IMR-90 (cell line): ENCODE measurements at regions not wholly inside any gene's neighbourhood (a gene's known extent, or its start where the extent isn't known, plus 50 kb on each side); places are given as distances from the start of the nearest gene placed in this dataset.

ENCODE experiments used
- ATAC-seq: fragments of 200-7000 bp; cut with Tn5 transposase; 2 replicates; pipeline ENCODE4 v1.9.1; 2020; ENCODE audit warnings: low read depth, mild to moderate bottlenecking, moderate library complexity
- BruUV-seq: library from RNA; stranded (reverse); fragments of 400-500 nt; replicated peaks from 2 replicates; lab custom pipeline; 2021; lab: Mats Ljungman, UMichigan
- CTCF ChIA-PET: fragments of 300-600 bp; formaldehyde crosslinking; extraction: SDS; loops from one replicate; lab custom pipeline; 2021; ENCODE audit warnings: antibody characterized with exemption; lab: Yijun Ruan, JAX
- POLR2A ChIA-PET: fragments of 300-600 bp; sonication (Branson Sonifier 250); formaldehyde crosslinking; loops from one replicate; lab custom pipeline; 2022; ENCODE audit warnings: antibody characterized with exemption; ENCODE audit not compliant: unreplicated experiment; lab: Charles Lee
- DNase-seq: peaks from one replicate; pipeline ENCODE4 v3.0.0; 2013
- H2AFZ ChIP-seq: replicated peaks from 2 replicates; pipeline ENCODE3; 2013; ENCODE audit warnings: low read length, mild to moderate bottlenecking; ENCODE audit not compliant: poor library complexity
- H2AK5ac ChIP-seq: 2 replicates; pipeline ENCODE4 v1.6.1; 2013; ENCODE audit warnings: low read depth, low read length, inconsistent platforms
- H2AK9ac ChIP-seq: replicated peaks from 2 replicates; pipeline ENCODE3; 2013; ENCODE audit warnings: mild to moderate bottlenecking, low read depth, low read length, moderate library complexity; ENCODE audit not compliant: poor library complexity
- H2BK120ac ChIP-seq: 2 replicates; pipeline ENCODE4 v1.6.1; 2013; ENCODE audit warnings: low read depth, low read length, inconsistent platforms
- H2BK15ac ChIP-seq: 3 replicates; pipeline ENCODE4 v1.6.1; 2013; ENCODE audit warnings: low read depth, low read length, inconsistent platforms
- H2BK20ac ChIP-seq: 2 replicates; pipeline ENCODE4 v1.6.1; 2013; ENCODE audit warnings: low read depth, mild to moderate bottlenecking, inconsistent platforms, low read length, moderate library complexity
- H2BK5ac ChIP-seq: 2 replicates; pipeline ENCODE4 v1.6.1; 2013; ENCODE audit warnings: mild to moderate bottlenecking, low read depth, low read length, inconsistent platforms; ENCODE audit not compliant: poor library complexity, severe bottlenecking
- H3K14ac ChIP-seq: replicated peaks from 2 replicates; pipeline ENCODE4 v1.6.1; 2013; ENCODE audit warnings: low read depth, low read length, inconsistent platforms
- H3K18ac ChIP-seq: 2 replicates; pipeline ENCODE4 v1.6.1; 2013; ENCODE audit warnings: low read depth, low read length, control low read depth
- H3K23ac ChIP-seq: 2 replicates; pipeline ENCODE4 v1.6.1; 2013; ENCODE audit warnings: low read depth, low read length, inconsistent platforms
- H3K27ac ChIP-seq: 2 replicates; pipeline ENCODE4 v1.5.1; 2013; ENCODE audit warnings: mild to moderate bottlenecking, control low read depth, low read length; ENCODE audit not compliant: insufficient read depth
- H3K27me3 ChIP-seq: 2 replicates; pipeline ENCODE4 v1.6.1; 2013; ENCODE audit warnings: low read length; ENCODE audit not compliant: control insufficient read depth, insufficient read depth
- H3K36me3 ChIP-seq: 2 replicates; pipeline ENCODE4 v1.6.1; 2013; ENCODE audit warnings: low read length, mixed read lengths; ENCODE audit not compliant: control insufficient read depth, insufficient read depth
- H3K4ac ChIP-seq: 2 replicates; pipeline ENCODE4 v1.6.1; 2013; ENCODE audit warnings: low read depth, low read length, inconsistent platforms
- H3K4me1 ChIP-seq: 2 replicates; pipeline ENCODE4 v1.6.1; 2013; ENCODE audit warnings: low read length, mixed read lengths; ENCODE audit not compliant: control insufficient read depth, insufficient read depth
- H3K4me2 ChIP-seq: 2 replicates; pipeline ENCODE4 v1.6.1; 2013; ENCODE audit warnings: low read depth, mild to moderate bottlenecking, control low read depth, low read length, moderate library complexity
- H3K4me3 ChIP-seq: 2 replicates; pipeline ENCODE4 v1.5.1; 2013; ENCODE audit warnings: low read depth, mild to moderate bottlenecking, control low read depth, low read length, moderate library complexity; ENCODE audit not compliant: insufficient read depth
- H3K56ac ChIP-seq: 2 replicates; pipeline ENCODE4 v1.6.1; 2013; ENCODE audit warnings: low read length, inconsistent platforms; ENCODE audit not compliant: insufficient read depth; ENCODE audit errors: extremely low read depth
- H3K79me1 ChIP-seq, 2 experiments: 2 replicates each; pipeline ENCODE4 v1.6.1; 2013; ENCODE audit warnings: low read length in 2 of 2, inconsistent platforms in 1 of 2, low read depth in 1 of 2
- H3K9ac ChIP-seq: 2 replicates; pipeline ENCODE4 v1.6.1; 2013; ENCODE audit warnings: low read depth, low read length, control low read depth
- H3K9me1 ChIP-seq: 2 replicates; pipeline ENCODE4 v1.6.1; 2013; ENCODE audit warnings: low read length, inconsistent platforms; ENCODE audit not compliant: insufficient read depth
- H3K9me3 ChIP-seq: 2 replicates; pipeline ENCODE4 v1.6.1; 2013; ENCODE audit warnings: low read length; ENCODE audit not compliant: control insufficient read depth, insufficient read depth
- H4K20me1 ChIP-seq: 2 replicates; pipeline ENCODE4 v1.6.1; 2013; ENCODE audit warnings: low read length, inconsistent platforms; ENCODE audit not compliant: insufficient read depth
- H4K5ac ChIP-seq: 2 replicates; pipeline ENCODE4 v1.6.1; 2013; ENCODE audit warnings: mild to moderate bottlenecking, low read depth, low read length, control low read depth
- H4K8ac ChIP-seq, 2 experiments: 2 replicates each; pipeline ENCODE4 v1.6.1; 2013; ENCODE audit warnings: low read depth in 2 of 2, low read length in 2 of 2, control low read depth in 1 of 2, inconsistent platforms in 1 of 2
- H4K91ac ChIP-seq: 2 replicates; pipeline ENCODE4 v1.6.1; 2013; ENCODE audit warnings: low read depth, low read length, inconsistent platforms; ENCODE audit not compliant: insufficient read depth
- BHLHE40 ChIP-seq: fragments of 150-350 bp; IDR thresholded peaks from 2 replicates; pipeline ENCODE4 v1.6.1; 2016; ENCODE audit warnings: mild to moderate bottlenecking, low read depth, low read length
- CEBPB ChIP-seq: IDR thresholded peaks from 2 replicates; pipeline ENCODE4 v1.6.1; 2012; ENCODE audit warnings: low read depth, low read length, improper control_type of control experiment
- CHD1 ChIP-seq: IDR thresholded peaks from 2 replicates; pipeline ENCODE4 v1.6.1; 2012; ENCODE audit warnings: low read depth, low read length, improper control_type of control experiment
- CTCF ChIP-seq: conservative IDR thresholded peaks from 2 replicates; pipeline ENCODE4 v1.5.1; 2012; ENCODE audit warnings: mild to moderate bottlenecking, low read depth, low read length, improper control_type of control experiment
- MAFK ChIP-seq: IDR thresholded peaks from 2 replicates; pipeline ENCODE4 v1.6.1; 2012; ENCODE audit warnings: low read depth, low read length, improper control_type of control experiment
- MAZ ChIP-seq: IDR thresholded peaks from 2 replicates; pipeline ENCODE4 v1.6.1; 2012; ENCODE audit warnings: low read depth, mild to moderate bottlenecking, low read length, improper control_type of control experiment, moderate library complexity, borderline replicate concordance
- MXI1 ChIP-seq: IDR thresholded peaks from 2 replicates; pipeline ENCODE4 v1.6.1; 2012; ENCODE audit warnings: low read depth, mild to moderate bottlenecking, low read length, moderate library complexity, borderline replicate concordance
- NFE2L2 ChIP-seq: fragments of 150-350 bp; IDR thresholded peaks from 2 replicates; pipeline ENCODE4 v1.6.1; 2016; ENCODE audit warnings: low read depth, mild to moderate bottlenecking, low read length
- POLR2A ChIP-seq: IDR thresholded peaks from 2 replicates; pipeline ENCODE4 v1.6.1; 2012; ENCODE audit warnings: mild to moderate bottlenecking, low read depth, low read length
- RAD21 ChIP-seq: IDR thresholded peaks from 2 replicates; pipeline ENCODE4 v1.6.1; 2012; ENCODE audit warnings: low read length, improper control_type of control experiment
- RCOR1 ChIP-seq: IDR thresholded peaks from 2 replicates; pipeline ENCODE4 v1.6.1; 2012; ENCODE audit warnings: mild to moderate bottlenecking, low read length, improper control_type of control experiment; ENCODE audit not compliant: insufficient replicate concordance
- RFX5 ChIP-seq: IDR thresholded peaks from 2 replicates; pipeline ENCODE4 v1.8.0; 2012; ENCODE audit warnings: low read depth, mild to moderate bottlenecking, low read length, moderate library complexity
- SMC3 ChIP-seq: fragments of 150-350 bp; IDR thresholded peaks from 2 replicates; pipeline ENCODE4 v1.6.1; 2016; ENCODE audit warnings: low read depth, mild to moderate bottlenecking, antibody characterized with exemption, low read length, moderate library complexity
- WGBS, 2 experiments: methylation state at CpG; one replicate each; pipeline versions ENCODE4 v1.1.5 to v1.1.7; 2013; ENCODE audit warnings: missing lambda C conversion rate in 2 of 2; ENCODE audit not compliant: insufficient read length in 1 of 2; ENCODE audit errors: extremely low coverage in 2 of 2; 5-methylcytosine and 5-hydroxymethylcytosine counted together
- dilution Hi-C: fragments of 300-500 bp; cut with HindIII; formaldehyde crosslinking; loops from one replicate; pipeline ENCODE4 v1.14.3; 2018; ENCODE audit warnings: low sequenced_read_pairs; ENCODE audit not compliant: unreplicated experiment
- in situ Hi-C: fragments of 300-500 bp; cut with MboI; formaldehyde crosslinking; loops from 3 replicates; pipeline ENCODE4 v1.14.3; 2019; ENCODE audit warnings: low sequenced_read_pairs, inconsistent platforms, mixed read lengths
- intact Hi-C: fragments of 100-400 bp; cut with micrococcal nuclease; formaldehyde crosslinking; loops from 2 replicates; pipeline ENCODE4 v1.10.0; 2022
- TF ChIP-seq, protein P1 (sequence below): fragments of 150-350 bp; IDR thresholded peaks from 2 replicates; pipeline ENCODE4 v1.6.1; 2017; ENCODE audit warnings: mild to moderate bottlenecking, antibody characterized with exemption, low read length, low read depth

DNA sequence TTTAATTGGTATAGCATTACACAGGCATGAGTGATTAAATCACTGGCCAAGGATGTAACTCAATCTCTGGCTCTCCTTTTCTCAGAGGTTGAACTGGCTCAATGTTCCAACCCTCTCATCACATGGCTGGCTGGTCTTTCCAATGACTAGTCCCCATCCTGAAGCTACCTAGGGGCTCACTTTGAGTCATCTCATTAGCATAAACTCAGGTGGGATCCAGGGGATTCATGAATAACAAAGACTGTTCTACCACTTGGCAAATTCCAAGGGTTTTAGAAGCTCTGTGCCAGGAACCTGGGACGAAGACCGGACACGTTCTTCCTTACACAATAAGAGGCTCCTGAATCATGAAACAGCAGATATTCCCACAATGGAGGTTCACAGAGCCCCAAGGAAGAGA, 145.0 kb upstream of the SPATS2L start (continued):
- no peak for TF ChIP-seq CHD1
- no peak for TF ChIP-seq MAZ
- no peak for TF ChIP-seq MXI1
- TF ChIP-seq RCOR1 = no peak
- TF ChIP-seq MAFK = no peak

DNA sequence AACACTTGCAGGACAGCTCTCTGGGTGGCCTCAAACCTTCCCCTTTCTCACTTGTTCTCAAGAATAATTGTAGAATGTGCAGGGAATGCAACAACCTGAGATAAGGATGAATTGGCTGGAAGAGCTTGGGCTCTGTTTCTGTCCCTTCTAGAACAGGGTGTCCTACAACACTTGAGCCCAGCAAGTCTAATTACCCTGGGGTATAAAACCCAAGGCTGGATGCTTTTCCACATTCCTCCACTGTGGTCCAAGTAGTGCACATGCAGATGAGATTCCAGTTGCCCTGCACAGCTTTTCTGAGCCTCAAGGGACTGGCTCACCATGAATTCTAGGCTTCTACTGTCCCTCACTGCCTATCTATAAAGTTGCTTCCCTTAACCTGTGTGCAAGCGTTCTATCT, 140.8 kb upstream of the SPATS2L start:
- H3K9me1 ChIP-seq = no peaks in the 10 kb centered on the region; the same call in 1 of the 2 replicates
- no peak overlapping the region for H4K5ac ChIP-seq
- DNase-seq (no peak), ATAC-seq (no peak)
- H4K8ac ChIP-seq = no peak overlapping the region
- intact Hi-C loops = no loop called here
- no peak overlapping the region for H2AK5ac ChIP-seq
- H3K9ac ChIP-seq = no peak overlapping the region
- H3K4ac ChIP-seq = no peak overlapping the region
- in situ Hi-C loops = no loop called here
- no peak overlapping the region for H3K18ac ChIP-seq
- no peak overlapping the region for H3K23ac ChIP-seq
- H2BK15ac ChIP-seq = no peak overlapping the region
- H2AFZ ChIP-seq = no peak overlapping the region
- no peak overlapping the region for H3K4me2 ChIP-seq
- no peaks in the 10 kb centered on the region for H3K4me1 ChIP-seq
- H2BK5ac ChIP-seq = no peak overlapping the region
- H3K36me3 ChIP-seq = no peaks in the 10 kb centered on the region
- BruUV-seq = no TSS peak
- no peak overlapping the region for H3K27ac ChIP-seq
- dilution Hi-C loops = no loop called here
- H4K20me1 ChIP-seq = no peaks in the 10 kb centered on the region
- no peak overlapping the region for H3K56ac ChIP-seq
- H3K79me1 ChIP-seq = no peaks in the 10 kb centered on the region
- no peak overlapping the region for H4K91ac ChIP-seq
- no peak overlapping the region for H3K14ac ChIP-seq
- peaks cover 9% of the 10 kb centered on the region for H3K9me3 ChIP-seq
- no peak overlapping the region for H2AK9ac ChIP-seq
- no peaks in the 10 kb centered on the region; the same call in 1 of the 2 replicates for H3K27me3 ChIP-seq
- 100% methylated on average over 1 of the region's 1 CpG; no CpG with 5 or more reads in 1 of the 2 experiments for WGBS, 2 experiments
- H2BK20ac ChIP-seq = no peak overlapping the region
- H3K4me3 ChIP-seq = no peak overlapping the region
- no peak overlapping the region for H2BK120ac ChIP-seq
- ChIA-PET CTCF (interaction anchor here (0.6 kb wide), 1 partner anchor 19 kb away, joined by 3 read pairs; no protein-coding TSS in a partner anchor), POLR2A (no interaction called here)
- no peak for TF ChIP-seq CHD1
- no peak for TF ChIP-seq CEBPB
- TF ChIP-seq NFE2L2 = no peak
- TF ChIP-seq RAD21 = no peak
- TF ChIP-seq MXI1 = no peak
- TF ChIP-seq RCOR1 = no peak
- no peak for TF ChIP-seq RFX5
- TF ChIP-seq, protein P1, sequence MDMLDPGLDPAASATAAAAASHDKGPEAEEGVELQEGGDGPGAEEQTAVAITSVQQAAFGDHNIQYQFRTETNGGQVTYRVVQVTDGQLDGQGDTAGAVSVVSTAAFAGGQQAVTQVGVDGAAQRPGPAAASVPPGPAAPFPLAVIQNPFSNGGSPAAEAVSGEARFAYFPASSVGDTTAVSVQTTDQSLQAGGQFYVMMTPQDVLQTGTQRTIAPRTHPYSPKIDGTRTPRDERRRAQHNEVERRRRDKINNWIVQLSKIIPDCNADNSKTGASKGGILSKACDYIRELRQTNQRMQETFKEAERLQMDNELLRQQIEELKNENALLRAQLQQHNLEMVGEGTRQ = no peak
- TF ChIP-seq BHLHE40 = no peak
- no peak for TF ChIP-seq POLR2A
- TF ChIP-seq CTCF = no peak
- no peak for TF ChIP-seq SMC3
- TF ChIP-seq MAZ = no peak
- TF ChIP-seq MAFK = no peak
